ENCODE measurements at regions not wholly inside any gene's neighbourhood (a gene's known extent, or its start where the extent isn't known, plus 50 kb on each side); places are given as distances from the start of the nearest gene placed in this dataset.

GRCh38 chr6:996271-996852 lies 303.4 kb upstream of the EXOC2 start:
- TF ChIP-seq CTCF (conservative IDR thresholded peaks at IDR 0.05 in 1 of 2, IDR thresholded peaks at IDR 0.05 in 1 of 2; ENCODE audit: low read depth in 1 of 2, low read length in 2 of 2) (no peak), EZH2 (IDR thresholded peaks at IDR 0.05; ENCODE audit: low read length, missing control alignments) (no peak)
